ENCODE measurements at regions not wholly inside any gene's neighbourhood (a gene's known extent, or its start where the extent isn't known, plus 50 kb on each side); places are given as distances from the start of the nearest gene placed in this dataset.

DNA sequence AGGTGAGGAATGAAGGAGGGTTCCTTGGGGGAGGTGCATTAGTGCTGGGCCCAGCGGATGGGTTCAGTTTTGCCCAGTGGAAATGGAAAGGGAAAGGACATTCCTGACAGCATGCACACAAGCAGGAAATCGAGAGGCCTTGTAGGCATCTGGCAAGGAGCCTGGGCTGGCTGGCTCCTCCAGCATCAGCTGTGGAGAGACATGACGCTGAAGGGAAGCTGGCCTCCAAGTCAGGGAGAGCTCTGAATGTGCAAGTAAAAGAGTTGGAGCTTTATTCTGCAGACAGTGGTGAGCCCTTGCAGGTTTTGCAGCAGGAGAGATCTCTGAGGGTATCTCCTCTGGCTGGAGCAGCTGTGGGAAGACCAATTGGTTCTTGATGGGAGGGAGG, 154.3 kb downstream of the MRPL14 start:
- TF ChIP-seq SIN3A (IDR thresholded peaks at IDR 0.05; ENCODE audit: borderline replicate concordance, insufficient read depth, low read length): peak; percentile 42; the same call in 1 of the 2 replicates
- no peak for TF ChIP-seq TAF1 (IDR thresholded peaks at IDR 0.05; ENCODE audit: borderline replicate concordance, insufficient read depth, low read length)
- TF ChIP-seq FOXP2 (optimal IDR thresholded peaks at IDR 0.05; ENCODE audit: borderline replicate concordance, extremely low read depth, extremely low read length, insufficient read depth): peak; percentile 31
- TF ChIP-seq, protein P1, sequence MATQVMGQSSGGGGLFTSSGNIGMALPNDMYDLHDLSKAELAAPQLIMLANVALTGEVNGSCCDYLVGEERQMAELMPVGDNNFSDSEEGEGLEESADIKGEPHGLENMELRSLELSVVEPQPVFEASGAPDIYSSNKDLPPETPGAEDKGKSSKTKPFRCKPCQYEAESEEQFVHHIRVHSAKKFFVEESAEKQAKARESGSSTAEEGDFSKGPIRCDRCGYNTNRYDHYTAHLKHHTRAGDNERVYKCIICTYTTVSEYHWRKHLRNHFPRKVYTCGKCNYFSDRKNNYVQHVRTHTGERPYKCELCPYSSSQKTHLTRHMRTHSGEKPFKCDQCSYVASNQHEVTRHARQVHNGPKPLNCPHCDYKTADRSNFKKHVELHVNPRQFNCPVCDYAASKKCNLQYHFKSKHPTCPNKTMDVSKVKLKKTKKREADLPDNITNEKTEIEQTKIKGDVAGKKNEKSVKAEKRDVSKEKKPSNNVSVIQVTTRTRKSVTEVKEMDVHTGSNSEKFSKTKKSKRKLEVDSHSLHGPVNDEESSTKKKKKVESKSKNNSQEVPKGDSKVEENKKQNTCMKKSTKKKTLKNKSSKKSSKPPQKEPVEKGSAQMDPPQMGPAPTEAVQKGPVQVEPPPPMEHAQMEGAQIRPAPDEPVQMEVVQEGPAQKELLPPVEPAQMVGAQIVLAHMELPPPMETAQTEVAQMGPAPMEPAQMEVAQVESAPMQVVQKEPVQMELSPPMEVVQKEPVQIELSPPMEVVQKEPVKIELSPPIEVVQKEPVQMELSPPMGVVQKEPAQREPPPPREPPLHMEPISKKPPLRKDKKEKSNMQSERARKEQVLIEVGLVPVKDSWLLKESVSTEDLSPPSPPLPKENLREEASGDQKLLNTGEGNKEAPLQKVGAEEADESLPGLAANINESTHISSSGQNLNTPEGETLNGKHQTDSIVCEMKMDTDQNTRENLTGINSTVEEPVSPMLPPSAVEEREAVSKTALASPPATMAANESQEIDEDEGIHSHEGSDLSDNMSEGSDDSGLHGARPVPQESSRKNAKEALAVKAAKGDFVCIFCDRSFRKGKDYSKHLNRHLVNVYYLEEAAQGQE (IDR thresholded peaks at IDR 0.05; ENCODE audit: insufficient read depth in 1 of 2, low read depth in 2 of 2, low read length in 2 of 2): peak in 1 of 2 experiments; percentile 49; a peak in 1 of 4 replicates
- TF ChIP-seq POLR2AphosphoS5 (IDR thresholded peaks at IDR 0.05; ENCODE audit: low read depth, low read length): no peak

GRCh38 chr6:43972179-43972912, 154.9 kb downstream of the MRPL14 start:
- TF ChIP-seq POLR2AphosphoS5 (IDR thresholded peaks at IDR 0.05; ENCODE audit: low read depth, low read length) (no peak), TAF1 (IDR thresholded peaks at IDR 0.05; ENCODE audit: borderline replicate concordance, insufficient read depth, low read length) (no peak), FOXP2 (optimal IDR thresholded peaks at IDR 0.05; ENCODE audit: borderline replicate concordance, extremely low read depth, extremely low read length, insufficient read depth) (no peak), SIN3A (IDR thresholded peaks at IDR 0.05; ENCODE audit: borderline replicate concordance, insufficient read depth, low read length) (no peak)
- TF ChIP-seq, protein P1 (IDR thresholded peaks at IDR 0.05; ENCODE audit: insufficient read depth in 1 of 2, low read depth in 2 of 2, low read length in 2 of 2): no peak

DNA sequence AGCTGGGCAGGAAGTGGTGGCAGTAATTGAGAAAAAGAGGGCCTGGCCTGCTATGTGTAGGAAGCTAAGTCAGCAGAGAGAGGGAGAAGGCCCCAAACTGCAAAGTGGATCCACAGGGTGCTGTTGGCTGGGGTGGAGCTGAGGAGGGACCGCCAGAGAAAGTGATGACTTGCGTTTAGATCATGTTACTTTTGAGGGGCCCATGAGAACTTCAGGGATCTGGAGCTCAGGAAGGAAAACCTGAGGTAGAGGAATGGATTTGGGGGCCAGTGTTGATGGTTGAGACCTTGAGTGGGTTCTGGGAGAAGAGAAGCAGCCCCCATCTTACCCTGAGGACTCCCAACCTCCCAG, 155.5 kb downstream of the MRPL14 start:
- TF ChIP-seq TAF1 (IDR thresholded peaks at IDR 0.05; ENCODE audit: borderline replicate concordance, insufficient read depth, low read length) (no peak), FOXP2 (optimal IDR thresholded peaks at IDR 0.05; ENCODE audit: borderline replicate concordance, extremely low read depth, extremely low read length, insufficient read depth) (no peak), SIN3A (IDR thresholded peaks at IDR 0.05; ENCODE audit: borderline replicate concordance, insufficient read depth, low read length) (no peak), POLR2AphosphoS5 (IDR thresholded peaks at IDR 0.05; ENCODE audit: low read depth, low read length) (no peak)
- TF ChIP-seq, protein P1 (IDR thresholded peaks at IDR 0.05; ENCODE audit: insufficient read depth in 1 of 2, low read depth in 2 of 2, low read length in 2 of 2): no peak

DNA sequence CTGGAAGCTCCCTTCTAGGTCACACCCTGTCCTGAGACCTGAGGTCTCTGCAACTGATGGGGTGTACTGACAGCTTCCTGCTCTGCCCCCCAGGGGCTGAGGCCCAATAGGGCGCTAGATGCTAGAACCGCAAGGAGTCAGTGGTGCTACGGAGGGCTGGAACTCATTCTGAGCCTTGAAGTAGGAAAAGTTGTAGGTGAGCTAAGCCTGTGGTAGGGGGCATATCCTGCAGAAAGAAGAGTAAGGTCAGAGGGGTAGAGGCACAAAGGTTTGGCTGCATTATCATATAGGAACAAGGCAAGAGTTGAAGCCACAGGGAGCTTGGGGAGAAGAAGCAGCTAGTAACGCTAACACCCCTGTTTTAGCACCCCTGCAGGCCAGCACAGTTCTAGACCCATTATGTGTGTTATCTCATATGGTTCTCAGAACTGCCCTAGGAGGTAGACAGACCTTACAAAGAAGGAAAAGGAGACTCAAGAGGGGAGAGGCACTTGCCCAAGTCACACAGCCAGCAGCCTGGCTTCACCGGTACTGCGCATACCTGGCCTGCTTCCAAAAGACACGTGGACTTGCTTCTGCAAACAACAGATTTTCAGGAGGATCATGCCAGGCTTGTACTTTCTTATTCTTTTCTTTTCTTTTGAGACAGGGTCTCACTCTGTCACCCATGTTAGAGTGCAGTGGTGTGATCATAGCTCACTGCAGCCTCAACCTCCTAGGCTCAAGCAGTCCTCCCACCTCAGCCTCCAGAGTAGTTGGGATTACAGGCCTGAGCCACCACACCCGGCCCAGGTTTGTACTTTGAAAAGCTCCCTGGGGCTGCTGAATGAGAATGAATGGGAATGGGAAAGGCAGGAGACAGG, 156.1 kb downstream of the MRPL14 start:
- TF ChIP-seq SIN3A (IDR thresholded peaks at IDR 0.05; ENCODE audit: borderline replicate concordance, insufficient read depth, low read length): no peak
- TF ChIP-seq TAF1 (IDR thresholded peaks at IDR 0.05; ENCODE audit: borderline replicate concordance, insufficient read depth, low read length): no peak
- TF ChIP-seq POLR2AphosphoS5 (IDR thresholded peaks at IDR 0.05; ENCODE audit: low read depth, low read length): no peak
- TF ChIP-seq, protein P1 (IDR thresholded peaks at IDR 0.05; ENCODE audit: insufficient read depth in 1 of 2, low read depth in 2 of 2, low read length in 2 of 2): no peak
- no peak for TF ChIP-seq FOXP2 (optimal IDR thresholded peaks at IDR 0.05; ENCODE audit: borderline replicate concordance, extremely low read depth, extremely low read length, insufficient read depth)

Measured in PFSK-1 (cell line).